HepG2 (cell line): ENCODE measurements at regions not wholly inside any gene's neighbourhood (a gene's known extent, or its start where the extent isn't known, plus 50 kb on each side); places are given as distances from the start of the nearest gene placed in this dataset.

Experiments used
- CEBPB ChIP-seq: IDR thresholded peaks from 2 replicates; pipeline ENCODE4 v1.6.1; 2011; ENCODE audit warnings: low read depth, low read length, improper control_type of control experiment, borderline replicate concordance
- CHD4 ChIP-seq: fragments of 200-600 bp; sonication (generic); IDR thresholded peaks from 2 replicates; pipeline ENCODE4 v1.7.0; 2017; ENCODE audit warnings: mild to moderate bottlenecking, low read length, borderline replicate concordance
- FOXA3 ChIP-seq: IDR thresholded peaks from 2 replicates; pipeline ENCODE4 v1.6.1; 2016; ENCODE audit warnings: missing genetic modification reagents, missing compliant biosample characterization
- HNF1B ChIP-seq: sonication (generic); formaldehyde crosslinking; IDR thresholded peaks from 2 replicates; pipeline ENCODE4 v1.5.1; 2020; ENCODE audit warnings: mild to moderate bottlenecking, moderate library complexity, missing genetic modification reagents
- KLF16 ChIP-seq, 2 experiments: sonication (generic) in 1 of 2; formaldehyde crosslinking in 1 of 2; IDR thresholded peaks; 2 replicates each; pipeline versions ENCODE4 v1.6.1 to v1.8.0; 2016 to 2023; ENCODE audit warnings: missing genetic modification reagents in 2 of 2, missing compliant biosample characterization in 1 of 2
- MIER2 ChIP-seq: IDR thresholded peaks from 2 replicates; pipeline ENCODE4 v1.6.1; 2016; ENCODE audit warnings: missing biosample characterization, missing genetic modification reagents
- PCBP2 ChIP-seq: fragments of 200-400 bp; formaldehyde crosslinking; optimal IDR thresholded peaks from 2 replicates; pipeline ENCODE3; 2018; ENCODE audit warnings: low read length, low read depth; ENCODE audit not compliant: poor library complexity, severe bottlenecking
- PHF21A ChIP-seq: sonication (generic); formaldehyde crosslinking; IDR thresholded peaks from 2 replicates; pipeline ENCODE4 v1.5.0; 2020; ENCODE audit warnings: mild to moderate bottlenecking, missing genetic modification reagents
- RXRB ChIP-seq: IDR thresholded peaks from 2 replicates; pipeline ENCODE4 v1.6.1; 2016; ENCODE audit warnings: borderline replicate concordance, missing genetic modification reagents, missing compliant biosample characterization
- ZMYM3 ChIP-seq: sonication (generic); formaldehyde crosslinking; IDR thresholded peaks from 2 replicates; pipeline ENCODE4 v1.5.1; 2020; ENCODE audit warnings: mild to moderate bottlenecking, missing genetic modification reagents
- ZNF230 ChIP-seq: sonication (generic); formaldehyde crosslinking; IDR thresholded peaks from 2 replicates; pipeline ENCODE4 v1.4.0; 2020; ENCODE audit warnings: mild to moderate bottlenecking, missing genetic modification reagents
- ZNF292 ChIP-seq: sonication (generic); formaldehyde crosslinking; IDR thresholded peaks from 2 replicates; pipeline ENCODE4 v1.8.1; 2022; ENCODE audit warnings: mild to moderate bottlenecking, low read depth, missing genetic modification reagents, borderline replicate concordance
- ZNF570 ChIP-seq: sonication (generic); formaldehyde crosslinking; IDR thresholded peaks from 2 replicates; pipeline ENCODE4 v1.4.0; 2020; ENCODE audit warnings: mild to moderate bottlenecking, missing genetic modification reagents, borderline replicate concordance
- ZNF644 ChIP-seq: IDR thresholded peaks from 2 replicates; pipeline ENCODE4 v1.6.1; 2016; ENCODE audit warnings: low read depth
- ZNF788 ChIP-seq: sonication (generic); formaldehyde crosslinking; IDR thresholded peaks from 2 replicates; pipeline ENCODE4 v1.5.0; 2020; ENCODE audit warnings: mild to moderate bottlenecking, missing genetic modification reagents, borderline replicate concordance
- TF ChIP-seq, protein P1 (sequence below): IDR thresholded peaks from 2 replicates; pipeline ENCODE4 v1.6.1; 2016
- TF ChIP-seq, protein P2 (sequence below): IDR thresholded peaks from 2 replicates; pipeline ENCODE4 v1.6.1; 2016; ENCODE audit warnings: low read depth
- TF ChIP-seq, protein P3 (sequence below): sonication (generic); formaldehyde crosslinking; IDR thresholded peaks from 2 replicates; pipeline ENCODE4 v1.4.0; 2020; ENCODE audit warnings: missing genetic modification reagents
- TF ChIP-seq, protein P4 (sequence below): IDR thresholded peaks from 2 replicates; pipeline ENCODE4 v1.4.0; 2020; ENCODE audit warnings: mild to moderate bottlenecking, missing genetic modification reagents

DNA sequence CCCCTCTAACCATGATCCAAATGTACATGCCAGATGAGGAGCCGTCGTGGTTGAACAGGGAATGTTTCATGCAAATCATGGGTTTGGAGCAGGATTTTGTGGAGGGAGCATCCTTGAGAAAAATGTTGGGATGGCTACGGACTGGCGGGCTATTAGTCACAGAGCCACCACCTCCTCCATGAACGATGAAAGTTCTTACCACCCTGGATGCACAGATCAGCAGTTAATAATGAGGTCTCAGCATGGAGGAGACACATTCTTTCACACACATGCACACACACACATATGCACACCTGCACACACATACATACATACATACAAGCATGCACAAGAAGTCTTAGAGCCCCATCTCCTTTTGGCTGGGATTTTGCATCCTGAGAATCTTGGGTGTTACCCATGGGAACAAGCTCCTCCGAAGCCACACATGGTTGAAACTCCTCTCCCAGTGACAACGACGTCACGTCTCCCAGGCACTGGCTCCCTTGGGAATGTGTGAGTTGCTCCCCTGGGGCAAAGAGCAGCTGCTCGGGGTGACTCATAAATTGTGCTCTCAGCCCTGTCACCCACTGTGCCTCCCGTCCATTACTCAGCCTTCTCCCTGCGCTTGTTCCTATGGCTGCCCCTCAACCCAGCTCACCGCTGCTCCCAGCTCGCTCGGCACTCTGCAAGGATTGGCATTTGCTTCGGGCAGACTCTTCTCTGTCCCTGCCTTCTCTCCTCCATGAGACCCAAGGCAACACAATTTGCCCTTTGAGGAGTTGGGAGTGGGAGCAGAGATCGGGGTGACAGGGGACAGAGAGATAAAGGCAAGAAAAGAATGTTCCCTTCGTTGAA, 344.6 kb downstream of the SOX9 start (continued):
- TF ChIP-seq CEBPB (no peak), HNF1B (CRISPR knock-in tag) (0 out of 2 replicates have a peak, but pooled peaks have one; percentile 47), RXRB (peak; percentile 85), KLF16 (CRISPR knock-in tag; IDR thresholded peaks at IDR 0.05) (peak in 1 of 2 experiments; percentile 21; a peak in 1 of 4 replicates), PHF21A (CRISPR knock-in tag) (peak; percentile 80), PCBP2 (peak; percentile 22), CHD4 (peak; percentile 31; the same call in 1 of the 2 replicates), ZMYM3 (peak; percentile 19), ZNF788 (CRISPR knock-in tag) (peak; percentile 41; the same call in 1 of the 2 replicates), ZNF570 (CRISPR knock-in tag) (no peak), MIER2 (CRISPR knock-in tag) (peak; percentile 14; the same call in 1 of the 2 replicates), ZNF644 (peak; percentile 87), ZNF230 (0 out of 2 replicates have a peak, but pooled peaks have one; percentile 24), FOXA3 (peak; percentile 65), ZNF292 (CRISPR knock-in tag) (peak; percentile 86; the same call in 1 of the 2 replicates)
- TF ChIP-seq, protein P1, sequence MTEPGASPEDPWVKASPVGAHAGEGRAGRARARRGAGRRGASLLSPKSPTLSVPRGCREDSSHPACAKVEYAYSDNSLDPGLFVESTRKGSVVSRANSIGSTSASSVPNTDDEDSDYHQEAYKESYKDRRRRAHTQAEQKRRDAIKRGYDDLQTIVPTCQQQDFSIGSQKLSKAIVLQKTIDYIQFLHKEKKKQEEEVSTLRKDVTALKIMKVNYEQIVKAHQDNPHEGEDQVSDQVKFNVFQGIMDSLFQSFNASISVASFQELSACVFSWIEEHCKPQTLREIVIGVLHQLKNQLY: no peak
- TF ChIP-seq, protein P2, sequence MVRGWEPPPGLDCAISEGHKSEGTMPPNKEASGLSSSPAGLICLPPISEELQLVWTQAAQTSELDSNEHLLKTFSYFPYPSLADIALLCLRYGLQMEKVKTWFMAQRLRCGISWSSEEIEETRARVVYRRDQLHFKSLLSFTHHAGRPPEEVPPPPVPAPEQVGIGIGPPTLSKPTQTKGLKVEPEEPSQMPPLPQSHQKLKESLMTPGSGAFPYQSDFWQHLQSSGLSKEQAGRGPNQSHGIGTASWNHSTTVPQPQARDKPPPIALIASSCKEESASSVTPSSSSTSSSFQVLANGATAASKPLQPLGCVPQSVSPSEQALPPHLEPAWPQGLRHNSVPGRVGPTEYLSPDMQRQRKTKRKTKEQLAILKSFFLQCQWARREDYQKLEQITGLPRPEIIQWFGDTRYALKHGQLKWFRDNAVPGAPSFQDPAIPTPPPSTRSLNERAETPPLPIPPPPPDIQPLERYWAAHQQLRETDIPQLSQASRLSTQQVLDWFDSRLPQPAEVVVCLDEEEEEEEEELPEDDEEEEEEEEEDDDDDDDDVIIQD (CRISPR knock-in tag): peak; percentile 65; the same call in 1 of the 2 replicates
- TF ChIP-seq, protein P3, sequence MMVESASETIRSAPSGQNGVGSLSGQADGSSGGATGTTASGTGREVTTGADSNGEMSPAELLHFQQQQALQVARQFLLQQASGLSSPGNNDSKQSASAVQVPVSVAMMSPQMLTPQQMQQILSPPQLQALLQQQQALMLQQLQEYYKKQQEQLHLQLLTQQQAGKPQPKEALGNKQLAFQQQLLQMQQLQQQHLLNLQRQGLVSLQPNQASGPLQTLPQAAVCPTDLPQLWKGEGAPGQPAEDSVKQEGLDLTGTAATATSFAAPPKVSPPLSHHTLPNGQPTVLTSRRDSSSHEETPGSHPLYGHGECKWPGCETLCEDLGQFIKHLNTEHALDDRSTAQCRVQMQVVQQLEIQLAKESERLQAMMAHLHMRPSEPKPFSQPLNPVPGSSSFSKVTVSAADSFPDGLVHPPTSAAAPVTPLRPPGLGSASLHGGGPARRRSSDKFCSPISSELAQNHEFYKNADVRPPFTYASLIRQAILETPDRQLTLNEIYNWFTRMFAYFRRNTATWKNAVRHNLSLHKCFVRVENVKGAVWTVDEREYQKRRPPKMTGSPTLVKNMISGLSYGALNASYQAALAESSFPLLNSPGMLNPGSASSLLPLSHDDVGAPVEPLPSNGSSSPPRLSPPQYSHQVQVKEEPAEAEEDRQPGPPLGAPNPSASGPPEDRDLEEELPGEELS (CRISPR knock-in tag): peak; percentile 49
- TF ChIP-seq, protein P4, sequence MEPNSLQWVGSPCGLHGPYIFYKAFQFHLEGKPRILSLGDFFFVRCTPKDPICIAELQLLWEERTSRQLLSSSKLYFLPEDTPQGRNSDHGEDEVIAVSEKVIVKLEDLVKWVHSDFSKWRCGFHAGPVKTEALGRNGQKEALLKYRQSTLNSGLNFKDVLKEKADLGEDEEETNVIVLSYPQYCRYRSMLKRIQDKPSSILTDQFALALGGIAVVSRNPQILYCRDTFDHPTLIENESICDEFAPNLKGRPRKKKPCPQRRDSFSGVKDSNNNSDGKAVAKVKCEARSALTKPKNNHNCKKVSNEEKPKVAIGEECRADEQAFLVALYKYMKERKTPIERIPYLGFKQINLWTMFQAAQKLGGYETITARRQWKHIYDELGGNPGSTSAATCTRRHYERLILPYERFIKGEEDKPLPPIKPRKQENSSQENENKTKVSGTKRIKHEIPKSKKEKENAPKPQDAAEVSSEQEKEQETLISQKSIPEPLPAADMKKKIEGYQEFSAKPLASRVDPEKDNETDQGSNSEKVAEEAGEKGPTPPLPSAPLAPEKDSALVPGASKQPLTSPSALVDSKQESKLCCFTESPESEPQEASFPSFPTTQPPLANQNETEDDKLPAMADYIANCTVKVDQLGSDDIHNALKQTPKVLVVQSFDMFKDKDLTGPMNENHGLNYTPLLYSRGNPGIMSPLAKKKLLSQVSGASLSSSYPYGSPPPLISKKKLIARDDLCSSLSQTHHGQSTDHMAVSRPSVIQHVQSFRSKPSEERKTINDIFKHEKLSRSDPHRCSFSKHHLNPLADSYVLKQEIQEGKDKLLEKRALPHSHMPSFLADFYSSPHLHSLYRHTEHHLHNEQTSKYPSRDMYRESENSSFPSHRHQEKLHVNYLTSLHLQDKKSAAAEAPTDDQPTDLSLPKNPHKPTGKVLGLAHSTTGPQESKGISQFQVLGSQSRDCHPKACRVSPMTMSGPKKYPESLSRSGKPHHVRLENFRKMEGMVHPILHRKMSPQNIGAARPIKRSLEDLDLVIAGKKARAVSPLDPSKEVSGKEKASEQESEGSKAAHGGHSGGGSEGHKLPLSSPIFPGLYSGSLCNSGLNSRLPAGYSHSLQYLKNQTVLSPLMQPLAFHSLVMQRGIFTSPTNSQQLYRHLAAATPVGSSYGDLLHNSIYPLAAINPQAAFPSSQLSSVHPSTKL: peak; percentile 81
